ENCODE measurements at regions not wholly inside any gene's neighbourhood (a gene's known extent, or its start where the extent isn't known, plus 50 kb on each side); places are given as distances from the start of the nearest gene placed in this dataset.

DNA sequence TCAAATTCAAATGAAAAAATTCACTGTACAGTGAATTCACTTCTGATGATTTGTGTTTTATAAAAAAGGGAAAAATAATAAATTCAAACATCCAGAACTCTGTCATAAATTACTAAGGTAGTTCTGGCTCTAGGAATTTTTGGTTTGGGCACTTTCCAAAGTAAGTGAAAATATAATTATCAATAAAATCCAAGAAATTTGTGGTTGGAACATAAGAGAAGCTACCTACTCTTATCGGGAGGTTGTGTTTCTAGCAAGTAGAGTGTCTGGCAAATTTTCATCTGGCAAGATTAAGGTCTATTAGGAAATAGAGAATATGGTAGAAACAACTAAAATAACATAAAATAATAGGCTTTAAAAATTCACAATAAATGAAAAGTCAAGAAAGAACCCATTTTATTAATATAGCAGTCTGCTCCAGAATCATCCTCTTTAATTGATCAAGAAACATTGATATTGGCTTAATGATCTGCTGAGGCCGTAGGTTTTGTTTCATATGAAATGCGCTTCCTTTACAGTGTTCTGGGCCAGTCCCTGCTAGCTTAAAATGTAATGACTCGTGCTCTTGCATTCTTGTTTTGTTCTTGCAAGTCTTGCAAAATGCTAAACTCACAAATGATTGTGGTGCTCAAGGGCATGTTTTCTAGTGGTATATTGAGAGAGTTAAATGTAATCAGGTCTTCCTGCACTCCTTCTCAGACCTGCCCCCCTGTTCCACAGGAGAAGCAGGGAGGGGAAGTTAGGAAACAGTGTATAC lies 331.4 kb downstream of the RAPGEF2 start:
- no peaks in the 10 kb centered on the region for H3K36me3 Mint-ChIP-seq
- DNase-seq (ENCODE audit: low spot score in 2 of 2), result no peak

DNA sequence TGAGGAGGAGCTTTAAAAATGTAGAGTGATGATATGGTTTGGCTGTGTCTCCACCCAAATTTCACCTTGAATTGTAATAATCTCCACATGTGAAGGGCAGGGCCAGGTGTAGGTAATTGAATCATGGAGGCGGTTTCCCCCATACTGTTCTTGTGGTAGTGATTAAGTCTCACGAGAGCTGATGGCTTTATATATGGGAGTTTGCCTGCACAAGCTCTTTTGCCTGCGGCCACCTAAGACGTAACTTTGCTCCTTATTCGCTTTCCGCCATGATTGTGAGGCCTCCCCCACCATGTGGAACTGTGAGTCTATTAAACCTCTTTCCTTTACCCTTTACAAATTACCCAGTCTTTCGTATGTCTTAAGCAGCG lies 332.0 kb downstream of the RAPGEF2 start:
- no peak for DNase-seq (ENCODE audit: low spot score in 2 of 2)
- Mint-ChIP-seq H3K27ac (no peak overlapping the region), H3K36me3 (no peaks in the 10 kb centered on the region)

More for the DNA sequence above, 331.4 kb downstream of the RAPGEF2 start:
- H3K27ac Mint-ChIP-seq, result no peak overlapping the region
- no peak for ATAC-seq
- H3K9me3 Mint-ChIP-seq, result no peaks in the 10 kb centered on the region

DNA sequence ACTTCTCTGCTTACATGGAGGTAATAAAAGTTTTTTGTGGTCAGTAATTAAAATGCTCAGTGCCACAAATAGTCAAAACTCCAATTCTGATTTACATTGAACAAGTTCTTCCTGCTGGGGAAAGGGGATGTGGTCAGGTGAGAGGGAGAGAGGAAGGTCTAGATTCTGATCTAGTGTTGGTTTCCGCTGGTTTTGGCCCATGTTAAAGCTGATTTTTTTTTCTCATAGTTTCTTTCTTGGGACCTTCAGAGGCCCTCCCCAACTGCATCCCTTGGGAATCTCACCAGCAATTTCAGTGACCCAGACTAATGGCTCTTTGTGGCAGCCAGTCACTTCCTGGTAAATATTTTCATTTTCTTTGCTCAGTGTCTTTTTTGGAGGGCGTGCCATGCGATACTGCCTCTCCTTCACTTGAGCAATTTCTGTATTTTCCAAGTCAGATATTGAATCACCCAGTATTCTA lies 332.7 kb downstream of the RAPGEF2 start:
- no peaks in the 10 kb centered on the region for H3K36me3 Mint-ChIP-seq
- DNase-seq (ENCODE audit: low spot score in 2 of 2) (no peak), ATAC-seq (no peak)
- H3K9me3 Mint-ChIP-seq, result no peaks in the 10 kb centered on the region
- no peak overlapping the region for H3K27ac Mint-ChIP-seq

More for the DNA sequence above, 332.0 kb downstream of the RAPGEF2 start:
- H3K9me3 Mint-ChIP-seq, result no peaks in the 10 kb centered on the region
- no peak for ATAC-seq

DNA sequence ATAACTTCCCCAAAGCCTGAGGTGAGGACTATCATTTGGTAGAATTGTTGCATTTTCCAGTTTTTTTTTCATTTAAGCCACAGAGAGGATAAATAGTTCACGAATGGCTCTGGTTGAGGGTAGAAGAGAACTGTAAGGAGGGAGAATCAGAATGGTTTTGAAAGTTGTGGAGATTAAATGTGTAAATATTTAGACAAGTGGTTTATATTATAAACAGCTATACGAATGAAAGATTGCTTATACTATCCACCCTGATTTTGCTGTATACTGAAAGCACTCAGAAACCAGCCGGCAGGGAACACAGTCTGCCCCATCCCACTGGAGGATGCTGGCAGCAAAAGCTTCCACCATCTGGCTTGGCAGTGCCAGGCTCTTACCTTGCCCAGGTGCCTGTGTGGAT lies 341.1 kb downstream of the RAPGEF2 start:
- DNase-seq (ENCODE audit: low spot score in 2 of 2), result no peak
- H3K9me3 Mint-ChIP-seq, result no peaks in the 10 kb centered on the region
- H3K36me3 Mint-ChIP-seq, result no peaks in the 10 kb centered on the region
- ATAC-seq, result no peak
- H3K27ac Mint-ChIP-seq, result no peak overlapping the region

DNA sequence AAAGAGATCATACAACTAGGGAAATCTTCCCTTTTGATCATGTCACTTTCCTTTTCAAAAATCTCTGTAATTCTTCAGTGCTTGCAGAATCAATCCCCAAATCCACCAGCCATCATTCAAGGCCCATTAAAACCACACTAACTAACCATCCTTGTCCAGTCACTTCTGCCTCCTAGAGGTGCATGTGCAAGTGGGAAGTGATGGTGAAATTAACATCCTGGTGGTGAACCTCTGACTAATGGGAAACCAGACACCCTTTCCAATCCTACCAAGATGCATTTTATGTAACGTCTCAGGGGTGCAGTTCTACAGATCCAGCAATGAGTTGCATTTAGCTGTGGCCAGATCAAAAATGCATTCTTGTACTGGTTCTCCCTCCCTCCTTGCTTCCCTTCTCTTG lies 341.8 kb downstream of the RAPGEF2 start:
- no peaks in the 10 kb centered on the region for H3K9me3 Mint-ChIP-seq
- H3K27ac Mint-ChIP-seq, result no peak overlapping the region
- H3K36me3 Mint-ChIP-seq, result no peaks in the 10 kb centered on the region
- DNase-seq (ENCODE audit: low spot score in 2 of 2), result no peak
- ATAC-seq, result no peak

DNA sequence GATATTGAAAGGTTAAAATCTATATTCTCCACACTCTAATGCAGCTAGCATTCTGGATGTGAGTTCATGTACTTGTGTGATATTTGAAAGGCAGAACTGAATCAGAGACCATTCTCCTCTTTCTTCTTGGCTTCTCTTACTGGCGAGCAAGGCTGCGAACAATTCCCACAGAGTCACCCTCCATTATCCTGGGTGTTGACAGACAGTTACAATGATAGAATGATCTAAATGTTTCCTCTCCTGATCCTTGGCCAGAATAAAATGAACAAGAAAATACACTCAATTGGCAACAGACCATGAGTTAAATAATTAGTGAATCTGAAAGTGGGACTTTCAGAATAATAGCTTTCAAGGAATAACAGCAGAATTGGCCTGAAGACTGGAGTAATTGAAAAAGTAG lies 342.8 kb downstream of the RAPGEF2 start:
- no peaks in the 10 kb centered on the region for H3K36me3 Mint-ChIP-seq
- no peak overlapping the region for H3K27ac Mint-ChIP-seq
- DNase-seq (ENCODE audit: low spot score in 2 of 2) (no peak), ATAC-seq (no peak)
- no peaks in the 10 kb centered on the region for H3K9me3 Mint-ChIP-seq

DNA sequence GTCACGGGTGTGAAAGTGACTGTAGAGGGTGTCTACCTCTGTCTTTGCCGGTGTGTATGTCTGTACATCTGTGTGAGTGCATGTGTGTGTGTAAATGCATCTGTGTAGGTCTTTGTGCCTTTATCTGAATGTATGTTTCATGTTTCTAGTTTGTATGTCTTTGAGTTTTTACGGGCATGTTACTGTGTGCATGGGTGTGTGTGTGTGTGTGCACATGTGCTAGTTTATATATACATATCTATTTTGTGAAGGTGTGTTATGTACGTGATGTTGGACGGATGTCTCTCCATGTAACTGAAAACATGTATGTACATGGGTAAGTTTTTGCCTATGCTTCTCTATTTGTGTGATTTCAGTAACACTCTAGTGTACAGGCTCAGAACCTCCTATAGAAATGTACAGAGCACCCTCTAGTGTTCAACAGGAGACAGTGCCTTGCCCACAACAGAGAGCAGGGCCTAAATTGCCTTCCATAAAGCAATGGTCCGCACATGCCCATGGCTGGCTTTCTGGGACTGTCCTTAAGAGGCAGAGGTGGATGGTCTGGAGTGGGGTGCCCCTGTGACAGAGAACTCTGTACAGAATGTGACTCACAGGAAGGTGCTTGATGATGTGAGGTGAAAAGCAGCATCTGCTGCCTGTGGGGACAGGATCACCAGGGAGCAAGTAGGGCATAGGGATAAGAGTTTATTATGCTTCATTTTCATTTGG lies 343.5 kb downstream of the RAPGEF2 start:
- no peak overlapping the region for H3K27ac Mint-ChIP-seq
- no peaks in the 10 kb centered on the region for H3K9me3 Mint-ChIP-seq
- H3K36me3 Mint-ChIP-seq, result no peaks in the 10 kb centered on the region
- peak; percentile 79 to 95 for ATAC-seq
- peak in 1 of 2 donors; percentile 17 for DNase-seq (ENCODE audit: low spot score in 2 of 2)

DNA sequence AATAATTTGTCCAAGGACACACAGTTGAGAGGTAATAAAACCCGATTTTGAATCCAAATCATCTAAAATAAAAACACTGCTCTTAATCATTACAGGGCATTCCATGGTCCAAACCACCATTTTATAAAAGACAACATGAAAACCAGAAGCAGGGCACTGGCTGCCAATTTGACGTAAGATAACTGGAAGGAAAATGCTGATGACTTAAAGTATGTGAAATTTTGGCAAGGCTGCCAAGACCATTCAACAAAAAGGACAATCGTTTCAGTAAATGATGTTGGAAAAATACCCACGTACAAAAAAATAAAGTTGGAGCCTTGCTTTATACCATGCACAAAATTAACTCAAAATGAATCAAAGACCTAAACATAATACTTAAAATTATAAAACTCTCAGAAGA lies 344.4 kb downstream of the RAPGEF2 start:
- DNase-seq (ENCODE audit: low spot score in 2 of 2), result no peak
- no peak for ATAC-seq
- no peaks in the 10 kb centered on the region for H3K36me3 Mint-ChIP-seq
- no peaks in the 10 kb centered on the region for H3K9me3 Mint-ChIP-seq
- H3K27ac Mint-ChIP-seq, result no peak overlapping the region

DNA sequence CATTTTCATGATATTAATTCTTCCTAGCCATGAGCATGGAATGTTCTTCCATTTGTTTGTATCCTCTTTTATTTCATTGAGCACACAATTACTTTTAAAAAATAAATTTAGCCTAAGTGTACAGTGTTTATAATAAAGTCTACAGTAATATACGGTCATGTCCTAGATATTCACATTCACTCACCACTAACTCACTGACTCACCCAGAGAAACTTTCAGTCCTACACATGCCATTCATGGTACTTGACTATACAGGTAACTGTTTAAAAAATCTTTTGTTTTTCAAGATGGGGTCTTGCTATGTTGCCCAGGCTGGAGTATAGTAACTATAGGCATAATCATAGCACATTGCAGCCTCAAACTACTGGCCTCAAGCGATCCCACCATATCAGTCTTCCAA lies 348.1 kb downstream of the RAPGEF2 start:
- Mint-ChIP-seq H3K36me3 (no peaks in the 10 kb centered on the region), H3K9me3 (no peaks in the 10 kb centered on the region), H3K27ac (no peak overlapping the region)
- DNase-seq (ENCODE audit: low spot score in 2 of 2) (no peak), ATAC-seq (no peak)

DNA sequence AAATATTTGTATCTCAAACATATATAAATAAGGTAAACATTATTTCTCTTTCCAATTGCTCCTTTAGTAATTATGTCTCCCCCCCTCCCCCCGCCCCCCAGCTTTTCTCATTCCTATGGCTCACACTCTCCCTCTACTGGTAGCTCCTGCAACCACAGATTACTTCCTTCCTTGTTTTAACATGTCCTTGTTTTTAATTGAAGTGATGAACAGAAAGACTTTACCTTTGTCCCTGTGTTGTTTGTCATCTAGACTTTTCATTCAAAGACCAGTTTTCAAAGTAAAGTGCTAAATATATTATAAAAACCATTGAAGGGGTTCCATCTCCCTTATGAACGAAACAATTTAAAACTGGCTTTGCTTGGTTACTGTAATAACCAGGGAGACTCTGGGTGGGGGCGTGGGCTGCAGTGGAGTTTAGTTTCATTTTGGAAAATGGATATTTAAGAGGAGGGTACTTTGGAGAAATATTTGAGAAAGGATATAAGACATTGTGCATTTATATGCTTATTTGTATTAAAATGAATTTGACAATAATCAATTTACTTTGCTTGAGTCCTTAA lies 352.9 kb downstream of the RAPGEF2 start:
- H3K36me3 Mint-ChIP-seq, result no peaks in the 10 kb centered on the region
- H3K9me3 Mint-ChIP-seq, result no peaks in the 10 kb centered on the region
- DNase-seq (ENCODE audit: low spot score in 2 of 2), result no peak
- no peak overlapping the region for H3K27ac Mint-ChIP-seq
- no peak for ATAC-seq

DNA sequence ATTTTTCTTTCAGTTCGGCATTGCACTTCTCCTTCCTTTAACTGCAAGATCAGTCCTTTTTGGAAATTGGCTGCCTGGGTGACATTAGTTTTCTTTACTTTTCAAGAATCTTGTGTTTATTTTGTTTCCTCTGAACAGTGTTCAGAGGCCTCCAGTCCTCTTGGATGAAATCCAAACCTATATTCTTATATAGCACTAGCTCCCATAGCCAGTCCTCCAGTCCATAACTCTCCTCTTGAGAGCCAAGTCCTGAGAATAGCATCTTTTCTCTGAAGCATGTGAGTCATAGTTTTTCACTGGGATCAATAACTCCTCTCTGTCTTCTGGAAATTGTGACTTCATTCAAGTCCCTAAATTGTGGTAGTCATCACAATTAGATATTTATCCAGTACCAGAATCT lies 357.5 kb downstream of the RAPGEF2 start:
- DNase-seq (ENCODE audit: low spot score in 2 of 2) (no peak), ATAC-seq (no peak)
- Mint-ChIP-seq H3K9me3 (peaks cover 14 to 20% of the 10 kb centered on the region in 2 donors), H3K36me3 (peaks cover 12% of the 10 kb centered on the region in 2 donors), H3K27ac (no peak overlapping the region)

DNA sequence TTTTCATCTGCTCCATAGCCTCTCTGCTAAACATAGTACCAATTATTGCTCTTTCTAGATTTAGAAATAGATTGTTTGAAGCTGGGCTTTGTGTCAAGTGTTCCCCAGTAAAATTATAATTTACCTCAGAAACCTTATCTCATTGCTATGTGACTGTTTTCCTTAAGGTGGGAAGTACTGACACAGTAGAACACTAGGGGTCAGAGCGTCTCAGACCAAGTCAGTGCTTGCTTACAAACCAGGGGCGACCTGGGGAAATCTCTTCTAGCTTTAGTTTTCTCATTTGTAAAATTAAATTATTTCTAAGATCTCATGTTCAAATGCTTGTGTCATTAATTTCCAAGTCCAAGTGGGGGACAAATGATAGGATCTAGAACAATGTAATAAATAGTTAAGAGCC lies 360.4 kb downstream of the RAPGEF2 start:
- ATAC-seq, result no peak
- peaks cover 12% of the 10 kb centered on the region in 2 donors for H3K36me3 Mint-ChIP-seq

DNA sequence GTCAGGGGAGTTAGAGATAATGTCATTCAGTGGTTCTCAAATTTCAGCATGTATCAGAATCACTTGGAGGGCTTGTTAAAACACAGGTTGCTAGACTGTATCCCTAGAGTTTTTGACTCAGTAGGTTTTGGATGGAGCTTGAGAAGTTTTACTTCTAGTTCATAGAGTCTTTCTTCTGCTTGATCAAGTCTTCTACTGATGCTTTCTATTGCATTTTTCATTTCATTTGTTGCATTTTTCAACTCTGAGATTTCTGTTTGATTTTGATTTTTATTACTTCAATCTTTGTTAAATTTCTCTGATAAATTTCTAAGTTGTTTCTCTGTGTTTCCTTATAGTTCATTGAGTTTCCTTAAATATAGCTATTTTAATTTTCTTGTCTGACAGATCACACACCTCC lies 361.4 kb downstream of the RAPGEF2 start:
- DNase-seq (ENCODE audit: low spot score in 2 of 2), result no peak
- Mint-ChIP-seq H3K27ac (no peak overlapping the region), H3K9me3 (peaks cover 14 to 20% of the 10 kb centered on the region in 2 donors), H3K36me3 (peaks cover 12% of the 10 kb centered on the region in 2 donors)
- no peak for ATAC-seq

More for the DNA sequence above, 360.4 kb downstream of the RAPGEF2 start:
- H3K27ac Mint-ChIP-seq, result no peak overlapping the region
- no peak for DNase-seq (ENCODE audit: low spot score in 2 of 2)
- H3K9me3 Mint-ChIP-seq, result peaks cover 14 to 20% of the 10 kb centered on the region in 2 donors

DNA sequence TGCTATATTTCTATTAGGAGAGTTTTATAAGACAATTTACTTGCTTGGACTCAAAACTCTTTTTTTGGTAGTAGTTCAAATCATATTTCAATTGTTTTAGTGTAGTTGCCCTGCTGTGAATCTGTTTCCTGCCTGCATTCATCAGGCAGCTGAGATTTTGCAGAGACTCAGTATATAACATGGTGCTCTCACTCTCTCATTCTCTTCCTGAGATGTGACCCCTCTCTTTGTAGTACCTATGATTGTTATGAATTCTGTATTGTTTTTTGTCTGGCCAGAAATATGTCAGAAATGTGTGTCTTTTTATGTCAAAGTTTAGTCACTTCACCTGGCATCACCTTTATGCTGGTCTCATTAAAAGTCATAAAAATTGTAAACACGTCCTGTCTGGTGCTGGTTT lies 374.0 kb downstream of the RAPGEF2 start:
- H3K27ac Mint-ChIP-seq, result no peak overlapping the region
- no peak for ATAC-seq
- H3K36me3 Mint-ChIP-seq, result no peaks in the 10 kb centered on the region
- no peak for DNase-seq (ENCODE audit: low spot score in 2 of 2)
- no peaks in the 10 kb centered on the region for H3K9me3 Mint-ChIP-seq

DNA sequence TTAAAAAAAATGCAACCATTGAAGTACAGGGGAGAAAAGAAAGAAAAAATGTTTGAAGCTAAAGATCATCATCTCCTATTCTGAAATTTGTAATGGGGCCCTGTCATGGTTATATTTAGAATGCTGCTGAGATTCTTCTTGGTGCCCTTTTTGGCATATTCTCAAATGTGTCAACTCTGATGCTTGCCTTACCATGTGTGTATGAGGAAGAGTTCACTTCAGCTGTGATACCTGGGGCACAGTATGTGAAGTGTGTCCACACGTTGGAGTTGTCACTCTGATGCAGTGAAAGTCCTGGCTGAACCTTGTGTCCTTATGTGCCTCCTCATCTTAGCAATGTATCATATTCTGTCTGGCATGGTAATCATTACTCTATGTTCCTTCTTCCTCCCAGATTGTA lies 377.9 kb downstream of the RAPGEF2 start:
- Mint-ChIP-seq H3K9me3 (no peaks in the 10 kb centered on the region), H3K27ac (no peak overlapping the region), H3K36me3 (no peaks in the 10 kb centered on the region)
- ATAC-seq (no peak), DNase-seq (ENCODE audit: low spot score in 2 of 2) (no peak)

DNA sequence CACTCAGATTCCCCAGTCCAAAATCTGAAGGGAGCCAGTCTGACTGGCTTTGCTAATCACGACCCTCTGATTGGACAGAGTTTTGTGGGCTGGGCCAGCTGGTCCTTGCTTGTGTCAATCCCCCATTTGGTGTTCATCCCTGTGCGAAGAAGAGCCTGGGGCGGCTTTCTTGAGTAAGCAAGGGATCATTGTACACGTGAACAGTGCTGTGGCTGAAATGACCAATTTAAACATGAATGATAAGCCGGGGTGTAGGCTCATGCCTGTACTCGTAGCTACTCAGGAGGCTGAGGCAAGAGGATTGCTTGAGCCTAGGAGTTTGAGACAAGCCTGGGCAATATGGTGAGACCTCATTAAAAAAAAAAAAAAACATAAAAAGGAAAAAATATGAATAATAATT lies 379.1 kb downstream of the RAPGEF2 start:
- Mint-ChIP-seq H3K9me3 (no peaks in the 10 kb centered on the region), H3K36me3 (no peaks in the 10 kb centered on the region), H3K27ac (no peak overlapping the region)
- DNase-seq (ENCODE audit: low spot score in 2 of 2), result no peak
- no peak for ATAC-seq

DNA sequence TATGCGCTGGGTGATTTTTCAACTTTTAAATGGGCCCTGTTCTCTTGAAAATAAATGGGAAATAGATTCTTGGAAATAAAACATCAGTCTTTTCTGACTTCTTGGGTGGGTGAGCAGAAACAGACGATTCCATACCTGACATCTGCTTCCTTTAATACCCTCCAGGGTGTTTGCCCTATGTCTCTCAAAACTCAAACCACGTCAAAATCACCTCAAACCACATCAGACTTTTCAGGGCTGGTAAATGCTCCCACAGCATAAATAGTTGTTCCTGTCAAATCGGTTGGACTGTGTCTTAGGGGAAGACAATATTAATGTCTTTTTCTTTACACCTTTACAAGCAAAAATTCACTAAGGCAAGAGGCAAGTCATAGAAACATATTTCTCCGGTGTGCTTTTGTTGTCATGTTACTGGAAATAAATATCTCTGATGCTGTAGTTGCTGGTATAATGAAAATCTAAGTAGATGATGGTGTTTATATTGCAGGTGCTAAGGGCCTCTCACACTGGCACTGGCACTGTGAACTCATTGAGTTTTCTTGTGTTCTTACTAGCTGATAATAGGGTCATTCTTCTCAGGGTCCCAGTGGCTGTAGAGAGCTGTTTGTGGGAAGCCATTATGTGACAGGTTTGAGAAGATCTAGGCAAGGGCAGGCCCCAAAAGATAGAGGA lies 380.4 kb downstream of the RAPGEF2 start:
- ATAC-seq (no peak), DNase-seq (ENCODE audit: low spot score in 2 of 2) (no peak)
- H3K9me3 Mint-ChIP-seq, result no peaks in the 10 kb centered on the region
- no peak overlapping the region for H3K27ac Mint-ChIP-seq
- no peaks in the 10 kb centered on the region for H3K36me3 Mint-ChIP-seq
